ENCODE measurements at regions not wholly inside any gene's neighbourhood (a gene's known extent, or its start where the extent isn't known, plus 50 kb on each side); places are given as distances from the start of the nearest gene placed in this dataset.

DNA sequence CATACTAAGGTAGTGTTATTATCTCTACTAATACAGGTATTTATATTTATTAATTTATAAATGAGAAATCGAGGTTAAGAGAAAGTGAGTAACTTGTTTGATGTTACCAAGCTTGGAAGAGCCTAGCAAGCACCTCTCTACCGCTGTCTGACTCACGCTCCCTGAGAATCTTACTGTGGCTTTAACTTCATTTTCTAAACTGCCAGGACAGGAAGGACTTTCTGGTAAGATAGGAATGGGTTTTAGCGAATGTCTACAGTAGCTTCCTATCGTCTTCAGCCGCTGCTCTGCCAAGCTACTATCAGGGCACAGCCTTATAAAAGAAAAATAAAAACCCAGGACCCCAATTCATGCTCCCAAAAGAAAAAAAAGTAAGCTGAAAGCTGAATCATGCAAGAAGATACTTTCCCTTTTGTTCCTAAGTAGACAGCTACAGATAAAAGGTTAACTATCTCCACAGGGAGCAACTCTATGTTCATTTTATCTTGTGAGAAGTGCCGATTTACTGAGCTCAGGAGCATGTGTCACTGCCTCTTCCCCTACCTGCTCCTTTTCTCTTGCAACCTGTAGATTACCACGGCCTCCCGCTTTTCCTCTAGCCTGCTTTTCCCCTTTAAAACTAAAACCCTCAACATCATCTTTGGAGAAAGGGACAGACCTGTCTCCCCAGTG is 60.2 kb downstream of the THNSL1 start:
- no peak overlapping the region for H3K4me3 ChIP-seq (ENCODE audit: low read depth, low read length)
- no peak for DNase-seq (ENCODE audit: low read depth)
- TF ChIP-seq, protein P1, sequence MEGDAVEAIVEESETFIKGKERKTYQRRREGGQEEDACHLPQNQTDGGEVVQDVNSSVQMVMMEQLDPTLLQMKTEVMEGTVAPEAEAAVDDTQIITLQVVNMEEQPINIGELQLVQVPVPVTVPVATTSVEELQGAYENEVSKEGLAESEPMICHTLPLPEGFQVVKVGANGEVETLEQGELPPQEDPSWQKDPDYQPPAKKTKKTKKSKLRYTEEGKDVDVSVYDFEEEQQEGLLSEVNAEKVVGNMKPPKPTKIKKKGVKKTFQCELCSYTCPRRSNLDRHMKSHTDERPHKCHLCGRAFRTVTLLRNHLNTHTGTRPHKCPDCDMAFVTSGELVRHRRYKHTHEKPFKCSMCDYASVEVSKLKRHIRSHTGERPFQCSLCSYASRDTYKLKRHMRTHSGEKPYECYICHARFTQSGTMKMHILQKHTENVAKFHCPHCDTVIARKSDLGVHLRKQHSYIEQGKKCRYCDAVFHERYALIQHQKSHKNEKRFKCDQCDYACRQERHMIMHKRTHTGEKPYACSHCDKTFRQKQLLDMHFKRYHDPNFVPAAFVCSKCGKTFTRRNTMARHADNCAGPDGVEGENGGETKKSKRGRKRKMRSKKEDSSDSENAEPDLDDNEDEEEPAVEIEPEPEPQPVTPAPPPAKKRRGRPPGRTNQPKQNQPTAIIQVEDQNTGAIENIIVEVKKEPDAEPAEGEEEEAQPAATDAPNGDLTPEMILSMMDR (IDR thresholded peaks at IDR 0.05; ENCODE audit: insufficient read depth, low read length): no peak

DNA sequence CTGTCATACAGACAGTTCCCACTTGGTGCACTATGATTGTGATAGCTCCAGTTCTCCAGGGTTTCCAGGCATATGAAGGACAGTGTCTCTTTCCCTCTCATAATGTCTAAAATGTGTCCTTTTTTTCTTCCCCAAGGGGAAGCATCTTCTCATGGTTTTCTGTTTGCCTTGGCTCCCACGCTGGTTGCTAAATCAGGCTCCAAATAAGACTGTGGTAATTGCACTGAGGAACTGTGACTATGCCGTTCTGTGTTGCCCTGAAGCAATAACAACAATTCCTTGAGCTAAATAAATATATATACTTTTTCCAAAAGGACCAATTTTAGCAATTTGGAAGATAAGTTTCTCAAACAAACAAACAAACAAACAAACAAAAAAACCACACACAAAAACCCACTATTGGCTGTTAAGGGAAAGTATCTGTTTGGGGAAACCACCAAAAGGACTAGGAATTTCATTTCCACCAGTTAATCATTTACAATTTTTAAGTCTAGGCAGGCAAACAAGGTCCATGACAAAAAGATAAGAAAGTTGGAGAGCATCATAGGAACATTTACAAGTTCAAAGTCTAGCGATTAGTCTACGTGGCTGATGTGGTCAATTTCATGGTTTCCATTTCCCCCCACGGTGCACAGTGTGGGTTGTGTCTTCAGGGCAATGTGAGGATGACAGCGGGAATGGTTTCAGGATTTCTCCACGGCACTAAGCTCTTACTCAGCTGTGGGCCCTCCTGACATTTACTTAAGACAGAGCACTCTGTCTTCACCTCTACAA is 62.4 kb downstream of the THNSL1 start:
- TF ChIP-seq, protein P1 (IDR thresholded peaks at IDR 0.05; ENCODE audit: insufficient read depth, low read length): no peak
- DNase-seq (ENCODE audit: low read depth): no peak
- no peak overlapping the region for H3K4me3 ChIP-seq (ENCODE audit: low read depth, low read length)

DNA sequence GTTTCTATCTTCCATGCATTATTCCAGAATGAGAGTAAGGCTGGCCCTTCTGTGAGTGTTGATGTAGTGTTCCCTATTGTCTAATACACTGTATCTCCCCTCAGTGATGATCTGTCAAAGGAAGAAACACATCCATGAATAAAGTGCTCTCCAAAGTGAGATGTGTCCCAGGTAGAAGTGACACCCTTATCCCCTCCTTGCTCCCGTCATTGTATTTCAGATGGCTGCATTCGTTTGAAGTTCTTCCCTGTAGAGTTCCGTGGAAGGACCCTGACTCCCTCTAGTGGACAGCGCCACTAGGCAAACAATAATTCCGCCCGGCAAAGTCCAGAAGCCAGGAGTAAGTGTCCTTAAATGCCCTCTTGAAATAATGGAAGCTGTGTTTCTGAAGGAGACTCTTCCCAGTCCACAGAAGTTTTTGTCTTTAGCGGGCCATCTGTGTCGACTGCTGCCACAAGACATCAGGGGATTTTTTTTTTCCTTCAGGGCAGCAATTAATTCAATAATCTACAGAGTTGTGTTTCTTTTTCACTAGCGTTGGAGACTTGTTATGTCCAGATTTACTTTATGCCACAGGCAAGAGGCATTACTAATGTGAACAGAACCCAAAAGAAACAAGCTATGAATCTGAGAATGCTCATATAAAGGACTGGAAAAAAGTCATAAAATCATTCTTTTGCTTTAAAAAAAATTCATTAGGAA is 64.6 kb downstream of the THNSL1 start:
- TF ChIP-seq, protein P1 (IDR thresholded peaks at IDR 0.05; ENCODE audit: insufficient read depth, low read length): peak; percentile 97
- DNase-seq (ENCODE audit: low read depth): peak; percentile 92
- H3K4me3 ChIP-seq (ENCODE audit: low read depth, low read length): no peak overlapping the region

DNA sequence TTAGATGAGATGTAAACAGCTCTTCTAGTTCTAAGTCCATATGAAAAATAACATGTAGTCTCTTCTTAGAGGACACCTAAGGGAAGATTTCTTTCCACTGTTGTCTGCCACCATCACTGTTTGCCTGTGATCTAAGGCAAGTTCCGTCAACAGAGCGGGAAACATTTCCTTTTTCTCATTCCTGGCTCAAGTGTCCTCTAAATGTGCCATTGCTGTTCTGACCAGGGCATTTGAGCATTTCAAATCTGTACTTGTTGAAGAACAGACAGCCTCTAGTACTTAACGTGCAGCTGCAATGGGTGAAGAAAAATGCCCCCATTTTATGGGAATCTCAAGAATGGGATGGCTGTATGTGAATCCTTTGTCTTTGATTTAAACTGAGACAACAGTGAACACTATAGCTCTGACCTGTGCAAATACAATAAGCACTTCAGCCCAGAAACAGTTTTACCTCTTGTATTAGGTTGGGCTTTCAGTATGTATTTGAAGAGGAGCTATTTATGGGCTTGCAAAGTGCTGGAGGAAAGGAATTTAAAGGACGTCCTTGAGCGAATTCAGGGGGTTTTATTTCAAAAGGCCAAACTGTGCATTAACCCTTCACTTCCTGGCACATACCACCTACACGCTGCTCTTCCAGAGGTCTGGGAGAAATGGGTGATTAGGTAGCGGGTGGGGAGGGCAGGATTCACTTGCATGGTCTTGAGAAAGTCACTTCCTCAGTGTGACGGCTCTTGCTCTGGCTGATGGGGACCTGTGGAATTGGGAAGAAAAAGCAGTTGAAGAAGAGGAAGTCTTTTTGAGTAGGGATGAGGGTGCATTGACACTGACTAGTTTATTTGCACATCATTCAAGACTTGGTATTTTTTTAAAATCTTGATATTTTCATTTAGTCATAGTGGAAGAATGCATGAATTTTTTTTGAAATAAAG is 66.1 kb downstream of the THNSL1 start:
- no peak overlapping the region for H3K4me3 ChIP-seq (ENCODE audit: low read depth, low read length)
- no peak for DNase-seq (ENCODE audit: low read depth)
- TF ChIP-seq, protein P1 (IDR thresholded peaks at IDR 0.05; ENCODE audit: insufficient read depth, low read length): no peak

DNA sequence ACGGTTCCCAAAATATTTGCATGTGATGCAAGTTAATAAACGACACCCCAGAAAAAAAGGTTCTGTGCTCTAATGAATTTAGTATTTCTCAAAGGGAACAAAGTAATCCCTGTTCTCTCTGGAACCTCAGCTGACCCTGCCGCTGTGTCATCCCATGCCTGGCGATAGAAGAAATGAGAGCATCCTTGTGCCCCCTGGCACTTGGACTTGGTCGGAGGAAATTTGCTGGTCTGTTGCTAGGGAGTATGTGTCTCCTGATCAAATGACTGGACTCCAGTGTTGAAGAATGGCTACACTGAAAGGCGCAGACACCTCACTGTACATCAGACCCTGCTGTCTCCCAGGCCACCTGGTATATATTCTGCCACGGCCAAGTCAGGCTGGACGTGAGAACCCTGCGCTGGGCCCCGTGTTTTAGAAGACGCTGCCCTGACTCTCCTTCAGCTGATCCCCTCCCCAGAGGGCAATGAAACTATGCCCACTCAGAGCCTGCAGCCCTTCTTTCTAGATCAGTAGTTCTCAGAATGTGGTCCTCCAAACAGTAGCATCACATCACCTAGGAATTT is 67.2 kb downstream of the THNSL1 start:
- DNase-seq (ENCODE audit: low read depth): no peak
- TF ChIP-seq, protein P1 (IDR thresholded peaks at IDR 0.05; ENCODE audit: insufficient read depth, low read length): no peak
- no peak overlapping the region for H3K4me3 ChIP-seq (ENCODE audit: low read depth, low read length)

DNA sequence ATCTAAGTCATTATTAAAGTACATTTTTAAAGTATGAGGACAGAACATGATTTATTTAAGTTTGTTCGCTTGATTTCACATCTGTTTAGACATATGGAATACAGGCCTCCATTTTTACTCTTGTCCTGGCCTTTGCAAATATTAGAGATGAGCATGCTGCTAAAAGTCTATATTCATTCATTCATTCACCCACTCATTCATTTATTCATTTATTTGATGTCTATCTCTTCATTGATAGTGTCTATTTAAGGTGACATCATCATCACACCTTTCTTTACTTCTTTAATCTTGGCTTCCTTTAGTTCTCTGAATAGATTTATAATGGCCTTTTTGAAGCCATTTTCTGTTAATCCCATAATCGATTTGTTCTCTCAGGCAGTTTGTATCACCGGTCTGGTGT is 68.0 kb downstream of the THNSL1 start:
- DNase-seq (ENCODE audit: low read depth): no peak
- TF ChIP-seq, protein P1 (IDR thresholded peaks at IDR 0.05; ENCODE audit: insufficient read depth, low read length): no peak
- no peak overlapping the region for H3K4me3 ChIP-seq (ENCODE audit: low read depth, low read length)

All from fibroblast of the aortic adventitia (primary cell).